Heart right ventricle (tissue), 16 donors: ENCODE measurements at regions not wholly inside any gene's neighbourhood (a gene's known extent, or its start where the extent isn't known, plus 50 kb on each side); places are given as distances from the start of the nearest gene placed in this dataset.

Experiments used
- ATAC-seq, 8 donors: fragments of 200-7000 bp; cut with Tn5 transposase; one replicate each; pipeline ENCODE4 v1.9.1; 2020; ENCODE audit warnings: mild to moderate bottlenecking in 8 of 8, moderate library complexity in 8 of 8, moderate number of reproducible peaks in 1 of 8
- DNase-seq, 2 donors: peaks; one replicate each; pipeline ENCODE4 v3.0.0-alpha.2; 2020
- H3K27ac ChIP-seq, 10 donors: fragments of 200-600 bp; sonication (generic) in 2 of 10; one replicate each; pipeline versions ENCODE4 v1.5.0 to v1.8.0; 2020 to 2022; ENCODE audit warnings: mild to moderate bottlenecking in 3 of 10
- H3K27me3 ChIP-seq, 7 donors: fragments of 200-600 bp; one replicate each; pipeline ENCODE4 v1.8.0; 2021 to 2022; ENCODE audit warnings: mild to moderate bottlenecking in 2 of 7
- H3K36me3 ChIP-seq, 9 donors: fragments of 200-600 bp; sonication (generic) in 1 of 9; one replicate each; pipeline versions ENCODE4 v1.5.0 to v1.8.0; 2020 to 2022; ENCODE audit warnings: mild to moderate bottlenecking in 2 of 9
- H3K4me1 ChIP-seq, 9 donors: fragments of 200-600 bp; sonication (generic) in 1 of 9; one replicate each; pipeline versions ENCODE4 v1.5.0 to v1.8.0; 2020 to 2022; ENCODE audit warnings: mild to moderate bottlenecking in 4 of 9
- H3K4me3 ChIP-seq, 10 donors: fragments of 200-600 bp; sonication (generic) in 2 of 10; one replicate each; pipeline versions ENCODE4 v1.5.0 to v1.8.0; 2020 to 2022; ENCODE audit warnings: mild to moderate bottlenecking in 7 of 10, moderate library complexity in 2 of 10
- H3K9me3 ChIP-seq, 11 donors: fragments of 200-600 bp in 10 of 11; sonication (generic) in 2 of 11; one replicate each; pipeline versions ENCODE4 v1.5.0 to v1.8.0; 2013 to 2022; ENCODE audit warnings: mild to moderate bottlenecking in 2 of 11, control low read depth in 1 of 11, moderate library complexity in 1 of 11
- CTCF ChIP-seq, 9 donors: fragments of 200-600 bp; sonication (generic) in 2 of 9; IDR thresholded peaks; one replicate each; pipeline versions ENCODE4 v1.5.0 to v1.8.0; 2021 to 2022; ENCODE audit warnings: antibody characterized with exemption in 9 of 9, mild to moderate bottlenecking in 5 of 9, moderate library complexity in 1 of 9
- WGBS, 2 donors: extraction: QIAGEN DNeasy Blood & Tissue Kit; methylation state at CpG; one replicate each; pipeline ENCODE4 v1.1.7; 2013; ENCODE audit warnings: inconsistent platforms in 1 of 2; 5-methylcytosine and 5-hydroxymethylcytosine counted together
- intact Hi-C, 10 donors: fragments of 100-400 bp; cut with DNase I; formaldehyde crosslinking; loops; one replicate each; pipeline versions ENCODE4 v1.11.1 to v1.14.2; 2022
- donor health status: Arrhythmogenic right ventricular cardiomyopathy.
- donor health status: ischemic (EF 13 %, LVEDD 7.1; RV severe dilation, severe dysfunction).
- donor health status: healthy with polysubstance abuse.
- donor health status: DM: no; HTN: yes; CAD: no.
- donor health status: DM: no; HTN: no; CAD: no.
- donor health status: ischemic (EF 25% LVEDD 6.9; RV normal size, moderate dysfunction).
- donor health status: ischemic (EF 25% LVEDD 5.7; RV mildly dilated, moderate dysfunction).
- donor health status: healthy.
- donor health status: DM: yes; HTN: yes; CAD: no.
- donor health status: Ischemic cardiomyopathy.
- donor health status: ischemic (EF 35%, LVEDD 5.7; RV mildly dilated, moderate dysfunction).
- donor health status: nonischemic (EF 11% LVEDD 7.7; RV severe dilation, severe dysfunction).
- donor health status: DM: yes; HTN: yes; CAD: no.
- donor health status: PGD.
- donor health status: ischemic (EF 29% LVEDD 5.4; RV normal size, mild dysfunction).
- donor health status: nonischemic (EF 23%, LVEDD 6.1; RV moderate dilation, normal function).

GRCh38 chr9:89554307-89555035 lies 50.3 kb upstream of the GADD45G start:
- Histone ChIP-seq H3K36me3 (no peaks in the 10 kb centered on the region), H3K4me3 (no peak overlapping the region), H3K27me3 (peaks cover 0 to 5% (median 0%) of the 10 kb centered on the region in 7 donors), H3K27ac (peak overlapping the region in 1 of 10 donors; percentile 87), H3K9me3 (peaks cover 0 to 5% (median 0%) of the 10 kb centered on the region in 11 donors), H3K4me1 (peaks cover 0 to 47% (median 3%) of the 10 kb centered on the region in 9 donors)
- ATAC-seq (no peak), DNase-seq (no peak)
- intact Hi-C loops: no loop called here
- no peak for TF ChIP-seq CTCF (IDR thresholded peaks at IDR 0.05)
- WGBS, 2 donors: 82 to 90% methylated on average over 11 of the region's 11 CpGs

GRCh38 chr9:89553451-89554010 lies 51.3 kb upstream of the GADD45G start:
- Histone ChIP-seq H3K9me3 (peaks cover 0 to 2% (median 0%) of the 10 kb centered on the region in 11 donors), H3K27ac (peak overlapping the region in 1 of 10 donors; percentile 87), H3K36me3 (no peaks in the 10 kb centered on the region), H3K27me3 (peaks cover 0 to 3% (median 0%) of the 10 kb centered on the region in 7 donors), H3K4me1 (peaks cover 0 to 55% (median 3%) of the 10 kb centered on the region in 9 donors), H3K4me3 (no peak overlapping the region)
- no peak for TF ChIP-seq CTCF (IDR thresholded peaks at IDR 0.05)
- DNase-seq: no peak
- 93 to 94% methylated on average over 6 of the region's 6 CpGs for WGBS, 2 donors
- intact Hi-C loops: no loop called here
- no peak for ATAC-seq

GRCh38 chr9:89550346-89550927 lies 52.5 kb upstream of the SEMA4D start:
- no peak for DNase-seq
- H3K36me3 ChIP-seq: no peaks in the 10 kb centered on the region
- H3K9me3 ChIP-seq: peaks cover 0 to 21% (median 3%) of the 10 kb centered on the region in 11 donors
- no peak for TF ChIP-seq CTCF (IDR thresholded peaks at IDR 0.05)
- no peak for ATAC-seq
- no peak overlapping the region for H3K27ac ChIP-seq
- WGBS, 2 donors: 68 to 73% methylated on average over 9 of the region's 9 CpGs
- peaks cover 0 to 41% (median 3%) of the 10 kb centered on the region in 9 donors for H3K4me1 ChIP-seq
- intact Hi-C loops: no loop called here
- H3K27me3 ChIP-seq: peaks cover 0 to 3% (median 0%) of the 10 kb centered on the region in 7 donors
- H3K4me3 ChIP-seq: no peak overlapping the region

GRCh38 chr9:89549031-89549644 lies 51.2 kb upstream of the SEMA4D start:
- Histone ChIP-seq H3K9me3 (peaks cover 0 to 27% (median 6%) of the 10 kb centered on the region in 11 donors), H3K4me1 (peaks cover 0 to 29% (median 0%) of the 10 kb centered on the region in 9 donors), H3K4me3 (no peak overlapping the region), H3K27me3 (peaks cover 0 to 3% (median 0%) of the 10 kb centered on the region in 7 donors), H3K27ac (no peak overlapping the region), H3K36me3 (no peaks in the 10 kb centered on the region)
- intact Hi-C loops: loop anchor here in 9 of 10 donors (1.0 to 10.0 kb wide), 11 partner anchors 104 to 232 kb away; partner anchors contain the start of gene SECISBP2 (in 4 of the 9)
- ATAC-seq: peak; percentile 83 to 97 (median 94)
- TF ChIP-seq CTCF (IDR thresholded peaks at IDR 0.05): peak; percentile 72 to 98 (median 93)
- WGBS, 2 donors: 22 to 25% methylated on average over 5 of the region's 5 CpGs
- peak; percentile 74 to 81 for DNase-seq
